ENCODE measurements at regions not wholly inside any gene's neighbourhood (a gene's known extent, or its start where the extent isn't known, plus 50 kb on each side); places are given as distances from the start of the nearest gene placed in this dataset.
"Not testable (repeated sequence)": the region's sequence is repeated elsewhere in the genome, so short reads cannot be mapped to it uniquely, and the experiment has no call there.

GRCh38 chr14:106287506-106287905 lies 761.1 kb downstream of the TMEM121 start:
- Histone ChIP-seq H3K4me3 (ENCODE audit: low read depth, low read length, poor library complexity, severe bottlenecking) (no peak overlapping the region), H3K27ac (ENCODE audit: low read depth, low read length, poor library complexity, severe bottlenecking) (no peak overlapping the region), H3K36me3 (ENCODE audit: insufficient read depth, low read length, poor library complexity, severe bottlenecking) (no peaks in the 10 kb centered on the region), H3K27me3 (replicated peaks; ENCODE audit: insufficient read depth, low read depth, low read length, poor library complexity) (peaks cover 50% of the 10 kb centered on the region), H3K4me1 (ENCODE audit: insufficient read depth, low read length, poor library complexity, severe bottlenecking) (no peaks in the 10 kb centered on the region), H3K9me3 (ENCODE audit: low read depth, low read length, poor library complexity, severe bottlenecking) (no peaks in the 10 kb centered on the region)
- intact Hi-C loops (cut with micrococcal nuclease; ENCODE audit: unreplicated experiment), result no loop called here
- no peak for DNase-seq (ENCODE audit: low spot score)
- ChIA-PET CTCF (interaction anchor here (0.6 to 1.0 kb wide), 2 partner anchors 8 to 10 kb away, joined by 4 read pairs; no protein-coding TSS in a partner anchor), POLR2A (ENCODE audit: low non-redundant PET) (no interaction called here)
- no peak for TF ChIP-seq CTCF (conservative IDR thresholded peaks at IDR 0.05; ENCODE audit: low read depth, low read length)
- no peak for TF ChIP-seq EZH2 (IDR thresholded peaks at IDR 0.05; ENCODE audit: borderline replicate concordance, low read depth, low read length, poor library complexity, severe bottlenecking)
- BruUV-seq (replicated peaks), result no TSS peak

- Histone ChIP-seq H3K36me3 (ENCODE audit: insufficient read depth, low read length, poor library complexity, severe bottlenecking) (no peaks in the 10 kb centered on the region), H3K4me3 (ENCODE audit: low read depth, low read length, poor library complexity, severe bottlenecking) (no peak overlapping the region), H3K4me1 (ENCODE audit: insufficient read depth, low read length, poor library complexity, severe bottlenecking) (no peaks in the 10 kb centered on the region), H3K9me3 (ENCODE audit: low read depth, low read length, poor library complexity, severe bottlenecking) (no peaks in the 10 kb centered on the region), H3K27ac (ENCODE audit: low read depth, low read length, poor library complexity, severe bottlenecking) (no peak overlapping the region), H3K27me3 (replicated peaks; ENCODE audit: insufficient read depth, low read depth, low read length, poor library complexity) (peaks cover 76% of the 10 kb centered on the region)
- no peak for TF ChIP-seq CTCF (conservative IDR thresholded peaks at IDR 0.05; ENCODE audit: low read depth, low read length)
- TF ChIP-seq EZH2 (IDR thresholded peaks at IDR 0.05; ENCODE audit: borderline replicate concordance, low read depth, low read length, poor library complexity, severe bottlenecking), result no peak
- CTCF ChIA-PET, result no interaction called here
- intact Hi-C loops (cut with micrococcal nuclease; ENCODE audit: unreplicated experiment), result no loop called here
- DNase-seq (ENCODE audit: low spot score), result no peak
- no TSS peak for BruUV-seq (replicated peaks)
- POLR2A ChIA-PET (ENCODE audit: low non-redundant PET), result no interaction called here
Measured at GRCh38 chr14:106291626-106292025, 765.2 kb downstream of the TMEM121 start.

- CTCF ChIA-PET, result no interaction called here
- BruUV-seq (replicated peaks), result no TSS peak
- H3K4me1 ChIP-seq (ENCODE audit: insufficient read depth, low read length, poor library complexity, severe bottlenecking), result no peaks in the 10 kb centered on the region
- H3K27me3 ChIP-seq (replicated peaks; ENCODE audit: insufficient read depth, low read depth, low read length, poor library complexity), result peaks cover 61% of the 10 kb centered on the region
- no peak overlapping the region for H3K27ac ChIP-seq (ENCODE audit: low read depth, low read length, poor library complexity, severe bottlenecking)
- H3K36me3 ChIP-seq (ENCODE audit: insufficient read depth, low read length, poor library complexity, severe bottlenecking), result no peaks in the 10 kb centered on the region
- DNase-seq (ENCODE audit: low spot score), result no peak
- H3K4me3 ChIP-seq (ENCODE audit: low read depth, low read length, poor library complexity, severe bottlenecking), result no peak overlapping the region
- TF ChIP-seq CTCF (conservative IDR thresholded peaks at IDR 0.05; ENCODE audit: low read depth, low read length) (no peak), EZH2 (IDR thresholded peaks at IDR 0.05; ENCODE audit: borderline replicate concordance, low read depth, low read length, poor library complexity, severe bottlenecking) (no peak)
- no peaks in the 10 kb centered on the region for H3K9me3 ChIP-seq (ENCODE audit: low read depth, low read length, poor library complexity, severe bottlenecking)
- intact Hi-C loops (cut with micrococcal nuclease; ENCODE audit: unreplicated experiment), result no loop called here
- POLR2A ChIA-PET (ENCODE audit: low non-redundant PET), result no interaction called here
Measured at GRCh38 chr14:106294324-106294723, 767.9 kb downstream of the TMEM121 start.

- CTCF ChIA-PET; DNase-seq (ENCODE audit: low spot score); H3K27ac ChIP-seq (ENCODE audit: low read depth, low read length, poor library complexity, severe bottlenecking); H3K9me3 ChIP-seq (ENCODE audit: low read depth, low read length, poor library complexity, severe bottlenecking); BruUV-seq (replicated peaks); H3K4me1 ChIP-seq (ENCODE audit: insufficient read depth, low read length, poor library complexity, severe bottlenecking); intact Hi-C loops (cut with micrococcal nuclease; ENCODE audit: unreplicated experiment); POLR2A ChIA-PET (ENCODE audit: low non-redundant PET); H3K4me3 ChIP-seq (ENCODE audit: low read depth, low read length, poor library complexity, severe bottlenecking); H3K36me3 ChIP-seq (ENCODE audit: insufficient read depth, low read length, poor library complexity, severe bottlenecking): not testable (repeated sequence)
- peaks cover 54% of the 10 kb centered on the region for H3K27me3 ChIP-seq (replicated peaks; ENCODE audit: insufficient read depth, low read depth, low read length, poor library complexity)
Measured at GRCh38 chr14:106300951-106301510, 774.6 kb downstream of the TMEM121 start.

GRCh38 chr14:106301609-106302008 lies 775.2 kb downstream of the TMEM121 start:
- H3K36me3 ChIP-seq (ENCODE audit: insufficient read depth, low read length, poor library complexity, severe bottlenecking); H3K4me1 ChIP-seq (ENCODE audit: insufficient read depth, low read length, poor library complexity, severe bottlenecking); CTCF ChIA-PET; POLR2A ChIA-PET (ENCODE audit: low non-redundant PET); H3K9me3 ChIP-seq (ENCODE audit: low read depth, low read length, poor library complexity, severe bottlenecking); H3K4me3 ChIP-seq (ENCODE audit: low read depth, low read length, poor library complexity, severe bottlenecking); intact Hi-C loops (cut with micrococcal nuclease; ENCODE audit: unreplicated experiment); BruUV-seq (replicated peaks); DNase-seq (ENCODE audit: low spot score); H3K27ac ChIP-seq (ENCODE audit: low read depth, low read length, poor library complexity, severe bottlenecking): not testable (repeated sequence)
- peaks cover 56% of the 10 kb centered on the region for H3K27me3 ChIP-seq (replicated peaks; ENCODE audit: insufficient read depth, low read depth, low read length, poor library complexity)
